H1 (cell line): ENCODE measurements at regions not wholly inside any gene's neighbourhood (a gene's known extent, or its start where the extent isn't known, plus 50 kb on each side); places are given as distances from the start of the nearest gene placed in this dataset.

ENCODE experiments used
- CTCF ChIA-PET: fragments of 300-600 bp; sonication (Branson Sonifier 250); formaldehyde crosslinking; loops from one replicate; lab custom pipeline; 2021; ENCODE audit not compliant: partially characterized antibody; lab: Charles Lee
- POLR2A ChIA-PET: fragments of 300-600 bp; sonication (Branson Sonifier 250); formaldehyde crosslinking; loops from one replicate; lab custom pipeline; 2021; ENCODE audit warnings: inconsistent platforms; ENCODE audit not compliant: partially characterized antibody; lab: Charles Lee
- DNase-seq, 2 experiments: peaks; one replicate each; pipeline versions ENCODE4 v3.0.0 to v3.0.0-alpha.2; 2010 to 2022; ENCODE audit warnings: low spot score in 2 of 2, low read depth in 1 of 2, mixed read lengths in 1 of 2
- FAIRE-seq: peaks from 2 replicates; lab custom pipeline; 2011; peaks lifted over from hg19 to GRCh38; lab: Jason Lieb, UNC
- H2AFZ ChIP-seq: 2 replicates; pipeline ENCODE4 v1.8.1; 2012; ENCODE audit warnings: low read length, inconsistent platforms
- H2AK5ac ChIP-seq: 2 replicates; pipeline ENCODE4 v1.6.1; 2013; ENCODE audit warnings: low read depth, low read length
- H2BK120ac ChIP-seq: replicated peaks from 2 replicates; pipeline ENCODE3; 2013; ENCODE audit warnings: low read depth, low read length, inconsistent platforms
- H2BK12ac ChIP-seq: 2 replicates; pipeline ENCODE4 v1.6.1; 2013; ENCODE audit warnings: low read depth, low read length
- H2BK15ac ChIP-seq: 2 replicates; pipeline ENCODE4 v1.6.1; 2013; ENCODE audit warnings: low read length
- H2BK20ac ChIP-seq: 2 replicates; pipeline ENCODE4 v1.6.1; 2013; ENCODE audit warnings: low read length
- H2BK5ac ChIP-seq: 2 replicates; pipeline ENCODE4 v1.6.1; 2013; ENCODE audit warnings: low read depth, low read length
- H3K14ac ChIP-seq: 2 replicates; pipeline ENCODE4 v1.6.1; 2013; ENCODE audit warnings: inconsistent platforms; ENCODE audit not compliant: insufficient read length
- H3K18ac ChIP-seq: 2 replicates; pipeline ENCODE4 v1.6.1; 2013; ENCODE audit warnings: low read length; ENCODE audit errors: extremely low read depth
- H3K23ac ChIP-seq: 2 replicates; pipeline ENCODE4 v1.6.1; 2013; ENCODE audit warnings: inconsistent platforms; ENCODE audit not compliant: insufficient read length
- H3K23me2 ChIP-seq: 2 replicates; pipeline ENCODE4 v1.6.1; 2013; ENCODE audit warnings: low read depth, low read length
- H3K27ac ChIP-seq: 2 replicates; pipeline ENCODE4 v1.6.1; 2011; ENCODE audit warnings: low read depth, low read length, inconsistent platforms
- H3K27me3 ChIP-seq, 4 experiments: replicated peaks in 1 of 4; 1 replicate in 1 of 4; 2 replicates in 3 of 4; pipeline versions ENCODE4 v1.6.1 to v1.8.1; 2011 to 2013; ENCODE audit warnings: low read length in 3 of 4, mild to moderate bottlenecking in 3 of 4, inconsistent platforms in 2 of 4, mixed read lengths in 2 of 4, moderate library complexity in 1 of 4; ENCODE audit not compliant: control insufficient read depth in 3 of 4, insufficient read depth in 3 of 4; ENCODE audit errors: extremely low read depth in 1 of 4
- H3K36me3 ChIP-seq, 4 experiments: 2 replicates each; pipeline versions ENCODE4 v1.6.1 to v1.8.1; 2011 to 2013; ENCODE audit warnings: mild to moderate bottlenecking in 4 of 4, low read length in 3 of 4, moderate library complexity in 2 of 4, control low read depth in 1 of 4, inconsistent platforms in 1 of 4; ENCODE audit not compliant: insufficient read depth in 4 of 4, control insufficient read depth in 2 of 4
- H3K4ac ChIP-seq: replicated peaks from 2 replicates; pipeline ENCODE3; 2013; ENCODE audit warnings: low read length, low read depth, mixed read lengths, inconsistent platforms; ENCODE audit not compliant: insufficient read length
- H3K4me1 ChIP-seq, 4 experiments: replicated peaks in 1 of 4; 1 replicate in 1 of 4; 2 replicates in 3 of 4; pipeline versions ENCODE4 v1.6.1 to v1.8.1; 2011 to 2013; ENCODE audit warnings: low read length in 3 of 4, inconsistent platforms in 2 of 4, mixed read lengths in 1 of 4; ENCODE audit not compliant: insufficient read depth in 4 of 4, control insufficient read depth in 3 of 4
- H3K4me2 ChIP-seq, 2 experiments: 2 replicates each; pipeline versions ENCODE4 v1.6.1 to v1.8.1; 2011 to 2013; ENCODE audit warnings: low read depth in 2 of 2, low read length in 2 of 2, control low read depth in 1 of 2, inconsistent platforms in 1 of 2, mild to moderate bottlenecking in 1 of 2; ENCODE audit not compliant: insufficient read depth in 1 of 2
- H3K4me3 ChIP-seq, 4 experiments: fragments of 200-600, 300-600 bp in 1 of 4; sonication (generic), shearing (Covaris generic), sonication (Bioruptor Twin) in 1 of 4; 2 replicates each; pipeline versions ENCODE4 v1.5.1 to v1.8.1; 2011 to 2016; ENCODE audit warnings: low read length in 4 of 4, low read depth in 3 of 4, control low read depth in 2 of 4, inconsistent platforms in 2 of 4, mild to moderate bottlenecking in 2 of 4, mixed read lengths in 1 of 4, moderate library complexity in 1 of 4; ENCODE audit not compliant: insufficient read depth in 2 of 4; ENCODE audit errors: extremely low read depth in 1 of 4
- H3K56ac ChIP-seq: replicated peaks from 2 replicates; pipeline ENCODE3; 2013; ENCODE audit warnings: low read depth, mild to moderate bottlenecking, mixed read lengths, low read length, inconsistent platforms; ENCODE audit not compliant: insufficient read length
- H3K79me1 ChIP-seq: 2 replicates; pipeline ENCODE4 v1.6.1; 2013; ENCODE audit warnings: low read depth, low read length, control low read depth
- H3K79me2 ChIP-seq, 2 experiments: 2 replicates each; pipeline versions ENCODE4 v1.6.1 to v1.8.1; 2012 to 2013; ENCODE audit warnings: low read length in 2 of 2, mild to moderate bottlenecking in 2 of 2, inconsistent platforms in 1 of 2; ENCODE audit not compliant: insufficient read depth in 2 of 2, control insufficient read depth in 1 of 2
- H3K9ac ChIP-seq, 4 experiments: replicated peaks in 1 of 4; 1 replicate in 1 of 4; 2 replicates in 3 of 4; pipeline versions ENCODE4 v1.6.1 to v1.8.1; 2011 to 2013; ENCODE audit warnings: low read depth in 3 of 4, low read length in 3 of 4, control low read depth in 2 of 4, mild to moderate bottlenecking in 2 of 4, moderate library complexity in 2 of 4, inconsistent platforms in 1 of 4; ENCODE audit errors: extremely low read depth in 1 of 4
- H3K9me3 ChIP-seq, 2 experiments: 2 replicates each; pipeline versions ENCODE4 v1.6.1 to v1.8.1; 2012 to 2013; ENCODE audit warnings: mild to moderate bottlenecking in 2 of 2, moderate library complexity in 2 of 2, control low read depth in 1 of 2, inconsistent platforms in 1 of 2, low read depth in 1 of 2, low read length in 1 of 2, mixed read lengths in 1 of 2; ENCODE audit not compliant: insufficient read depth in 2 of 2
- H4K20me1 ChIP-seq, 2 experiments: replicated peaks in 1 of 2; 2 replicates each; pipeline versions ENCODE3 to v1.8.1; 2011 to 2013; ENCODE audit warnings: inconsistent platforms in 2 of 2, low read length in 2 of 2, mild to moderate bottlenecking in 1 of 2; ENCODE audit not compliant: insufficient read depth in 2 of 2, control insufficient read depth in 1 of 2
- H4K5ac ChIP-seq: 2 replicates; pipeline ENCODE4 v1.6.1; 2013; ENCODE audit warnings: low read length, low read depth, mixed read lengths, inconsistent platforms; ENCODE audit not compliant: insufficient read length
- H4K8ac ChIP-seq: 2 replicates; pipeline ENCODE4 v1.8.0; 2013; ENCODE audit warnings: mild to moderate bottlenecking, moderate library complexity, low read length, inconsistent platforms; ENCODE audit not compliant: insufficient read depth; ENCODE audit errors: extremely low read depth
- H4K91ac ChIP-seq: replicated peaks from 2 replicates; pipeline ENCODE3; 2013; ENCODE audit warnings: low read length, mixed read lengths, inconsistent platforms; ENCODE audit not compliant: insufficient read length
- ATF2 ChIP-seq: IDR thresholded peaks from 2 replicates; pipeline ENCODE4 v1.6.1; 2012; ENCODE audit warnings: low read length, inconsistent platforms
- BACH1 ChIP-seq: IDR thresholded peaks from 2 replicates; pipeline ENCODE4 v1.6.1; 2012; ENCODE audit warnings: low read length, improper control_type of control experiment
- CEBPB ChIP-seq: IDR thresholded peaks from 2 replicates; pipeline ENCODE4 v1.6.1; 2012; ENCODE audit warnings: low read depth, low read length
- E2F6 ChIP-seq: IDR thresholded peaks from 2 replicates; pipeline ENCODE4 v1.6.1; 2012; ENCODE audit warnings: inconsistent platforms
- GTF2F1 ChIP-seq: IDR thresholded peaks from 2 replicates; pipeline ENCODE4 v1.6.1; 2012; ENCODE audit warnings: low read depth, low read length, improper control_type of control experiment, borderline replicate concordance
- HDAC2 ChIP-seq, 2 experiments: fragments of 300-600 bp in 1 of 2; sonication (generic) in 1 of 2; IDR thresholded peaks; 2 replicates each; pipeline ENCODE4 v1.6.1; 2011 to 2012; ENCODE audit warnings: low read depth in 2 of 2, low read length in 2 of 2, mild to moderate bottlenecking in 2 of 2, moderate library complexity in 2 of 2, borderline replicate concordance in 1 of 2, inconsistent platforms in 1 of 2
- MAFK ChIP-seq: IDR thresholded peaks from 2 replicates; pipeline ENCODE4 v1.6.1; 2012; ENCODE audit warnings: low read depth, mild to moderate bottlenecking, improper control_type of control experiment, low read length
- MAX ChIP-seq: IDR thresholded peaks from 2 replicates; pipeline ENCODE4 v1.6.1; 2012; ENCODE audit warnings: inconsistent platforms
- NRF1 ChIP-seq: IDR thresholded peaks from 2 replicates; pipeline ENCODE4 v1.6.1; 2011; ENCODE audit warnings: mild to moderate bottlenecking, low read depth, low read length, improper control_type of control experiment
- RNF2 ChIP-seq: fragments of 200-900, 300-1000 bp; sonication (generic); IDR thresholded peaks from 2 replicates; pipeline ENCODE4 v1.7.1; 2016; ENCODE audit warnings: borderline replicate concordance, low read depth, mild to moderate bottlenecking, antibody characterized with exemption, low read length; ENCODE audit not compliant: poor library complexity, severe bottlenecking; ENCODE audit errors: missing control alignments
- SUZ12 ChIP-seq: fragments of 200-600 bp; sonication (generic); IDR thresholded peaks from 2 replicates; pipeline ENCODE4 v1.6.1; 2012; ENCODE audit warnings: mild to moderate bottlenecking, inconsistent platforms, low read length, moderate library complexity, mixed read lengths
- TEAD4 ChIP-seq: IDR thresholded peaks from 2 replicates; pipeline ENCODE4 v1.6.1; 2012; ENCODE audit warnings: low read depth, low read length, inconsistent platforms, mixed read lengths
- WGBS, 2 experiments: shearing (Covaris generic) in 1 of 2; methylation state at CpG; one replicate each; pipeline versions ENCODE4 v1.1.6 to v1.1.7; 2013 to 2015; ENCODE audit warnings: low lambda C conversion rate in 2 of 2, mixed read lengths in 2 of 2, inconsistent platforms in 1 of 2, low coverage in 1 of 2, missing lambda C conversion rate in 1 of 2; ENCODE audit not compliant: insufficient replicate concordance in 2 of 2, insufficient coverage in 1 of 2, insufficient read length in 1 of 2; ENCODE audit errors: extremely low coverage in 1 of 2, missing lambda C conversion rate in 1 of 2; 5-methylcytosine and 5-hydroxymethylcytosine counted together

- no peak overlapping the region for H3K4me2 ChIP-seq
- H3K23me2 ChIP-seq = no peaks in the 10 kb centered on the region; the same call in 1 of the 2 replicates
- no peak overlapping the region for H3K23ac ChIP-seq
- no peak for FAIRE-seq
- H2BK120ac ChIP-seq = no peak overlapping the region
- ChIA-PET CTCF (interaction anchor here (0.5 to 1.6 kb wide), 6 partner anchors 9 to 587 kb away, joined by 3 read pairs; no protein-coding TSS in a partner anchor), POLR2A (no interaction called here)
- H2BK5ac ChIP-seq = no peak overlapping the region
- H4K20me1 ChIP-seq = no peaks in the 10 kb centered on the region
- no peak overlapping the region for H3K9ac ChIP-seq
- no peaks in the 10 kb centered on the region for H3K36me3 ChIP-seq
- H2BK20ac ChIP-seq = no peak overlapping the region
- no peak overlapping the region for H3K4me3 ChIP-seq
- H2AK5ac ChIP-seq = no peak overlapping the region
- H2BK12ac ChIP-seq = no peak overlapping the region
- no peak overlapping the region for H3K56ac ChIP-seq
- no peak overlapping the region for H3K4ac ChIP-seq
- H3K79me1 ChIP-seq = no peaks in the 10 kb centered on the region
- H2BK15ac ChIP-seq = no peak overlapping the region
- no peaks in the 10 kb centered on the region for H3K9me3 ChIP-seq
- H4K5ac ChIP-seq = no peak overlapping the region
- no peak overlapping the region for H4K91ac ChIP-seq
- DNase-seq = no peak
- H3K27me3 ChIP-seq = no peaks in the 10 kb centered on the region
- 83% methylated on average over 2 of the region's 2 CpGs; no CpG with 5 or more reads in 1 of the 2 experiments for WGBS, 2 experiments
- H3K79me2 ChIP-seq = no peaks in the 10 kb centered on the region
- H3K18ac ChIP-seq = no peak overlapping the region
- H3K14ac ChIP-seq = no peak overlapping the region
- H4K8ac ChIP-seq = no peak overlapping the region
- no peak overlapping the region for H2AFZ ChIP-seq
- no peaks in the 10 kb centered on the region for H3K4me1 ChIP-seq
- H3K27ac ChIP-seq = no peak overlapping the region
- TF ChIP-seq SUZ12 (no peak), MAX (no peak), CEBPB (no peak), BACH1 (no peak), HDAC2 (IDR thresholded peaks at IDR 0.05; ENCODE audit: borderline replicate concordance in 1 of 2, low read depth in 2 of 2, low read length in 2 of 2) (no peak), TEAD4 (no peak), RNF2 (no peak), GTF2F1 (no peak), MAFK (no peak), NRF1 (no peak), E2F6 (no peak), ATF2 (no peak)
These were observed 264.0 kb downstream of the PIK3R1 start for GRCh38 chr5:68479524-68479923.
